GM12892 (cell line): ENCODE measurements at regions not wholly inside any gene's neighbourhood (a gene's known extent, or its start where the extent isn't known, plus 50 kb on each side); places are given as distances from the start of the nearest gene placed in this dataset.
"Not testable (repeated sequence)": the region's sequence is repeated elsewhere in the genome, so short reads cannot be mapped to it uniquely, and the experiment has no call there.

Experiments
- DNase-seq: peaks from one replicate; pipeline ENCODE4 v3.0.0; 2011; ENCODE audit not compliant: insufficient read length
- FAIRE-seq: peaks from 2 replicates; lab custom pipeline; 2011; peaks lifted over from hg19 to GRCh38; lab: Jason Lieb, UNC
- POLR2A ChIP-seq: IDR thresholded peaks from 2 replicates; pipeline ENCODE4 v1.6.1; 2011; ENCODE audit warnings: low read depth, low read length, control low read depth
- POLR2AphosphoS5 ChIP-seq: IDR thresholded peaks from 2 replicates; pipeline ENCODE4 v1.6.1; 2011; ENCODE audit warnings: low read depth, low read length, control low read depth
- TAF1 ChIP-seq: IDR thresholded peaks from 2 replicates; pipeline ENCODE4 v1.6.1; 2011; ENCODE audit warnings: low read depth, mild to moderate bottlenecking, control low read depth, low read length, borderline replicate concordance

DNA sequence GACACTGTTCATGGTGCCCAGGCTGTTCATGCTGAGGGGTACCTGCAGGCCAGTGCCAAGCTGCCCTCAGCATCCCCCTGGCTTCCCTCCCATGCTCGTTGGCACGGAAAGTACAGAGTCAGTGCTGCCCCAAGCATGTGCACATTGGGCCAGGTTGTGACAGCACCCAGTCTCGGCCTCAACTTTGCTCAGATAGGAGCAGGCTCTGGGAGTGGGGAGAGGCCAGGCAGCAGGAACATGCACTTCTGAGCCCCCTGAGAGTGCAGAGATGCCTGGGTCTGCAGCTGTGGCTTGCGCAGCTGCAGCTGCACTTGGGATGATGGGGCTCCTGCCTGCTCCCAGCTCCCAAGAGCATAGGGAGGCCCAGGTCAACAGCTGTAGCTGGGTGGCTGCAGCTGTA, 966.4 kb upstream of the NCAM2 start:
- no peak for TF ChIP-seq POLR2A
- no peak for TF ChIP-seq TAF1
- no peak for TF ChIP-seq POLR2AphosphoS5
- DNase-seq, result no peak
- no peak for FAIRE-seq

- no peak for DNase-seq
- no peak for FAIRE-seq
- TF ChIP-seq POLR2A (no peak), POLR2AphosphoS5 (no peak), TAF1 (no peak)
Observed at GRCh38 chr21:20040768-20041167, 957.4 kb upstream of the NCAM2 start.

DNA sequence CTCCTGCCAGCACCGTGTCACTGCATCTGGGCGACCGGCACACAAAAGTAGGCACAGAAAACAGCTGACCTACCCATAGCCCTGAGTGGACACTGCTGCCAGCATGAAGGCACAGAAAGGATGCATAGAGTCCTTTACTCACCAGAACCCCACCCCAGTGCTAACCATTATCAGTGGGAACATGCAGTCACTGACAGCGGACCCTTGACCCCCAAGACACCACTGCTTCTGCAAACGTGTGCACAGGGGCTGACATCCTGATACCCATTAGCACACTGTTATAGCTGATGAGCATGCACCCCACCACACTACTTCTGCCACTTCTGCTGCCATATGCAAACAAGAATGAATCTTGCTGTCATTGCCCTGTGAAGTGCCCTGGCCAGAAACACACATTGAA, 953.0 kb upstream of the NCAM2 start:
- no peak for FAIRE-seq
- TF ChIP-seq POLR2AphosphoS5 (no peak), TAF1 (no peak), POLR2A (no peak)
- DNase-seq, result no peak

- not testable (repeated sequence) for DNase-seq, FAIRE-seq
Observed at GRCh38 chr21:20048130-20048837, 949.9 kb upstream of the NCAM2 start.

DNA sequence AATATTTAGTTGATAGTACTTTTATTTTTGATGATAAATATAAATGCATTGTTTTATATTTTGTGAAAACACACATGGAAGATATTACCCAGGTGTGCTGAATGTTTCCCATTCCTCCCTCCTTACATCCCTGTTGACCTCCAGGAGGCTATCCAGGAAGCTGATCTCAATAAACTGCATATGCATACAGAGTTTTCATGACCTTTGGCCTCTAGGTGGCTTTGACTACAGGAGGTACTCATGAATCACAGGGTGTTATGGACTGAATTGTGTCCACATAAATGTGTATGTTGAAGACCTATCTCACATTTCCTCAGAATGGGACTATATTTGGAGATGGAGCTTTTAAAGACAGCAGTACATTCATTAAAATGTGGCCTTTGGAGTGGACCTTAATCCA, 914.9 kb upstream of the NCAM2 start:
- no peak for FAIRE-seq
- DNase-seq, result no peak
- TF ChIP-seq POLR2A (no peak), TAF1 (no peak), POLR2AphosphoS5 (no peak)

GRCh38 chr21:20083925-20084324, 914.3 kb upstream of the NCAM2 start:
- FAIRE-seq (no peak), DNase-seq (no peak)
- TF ChIP-seq POLR2A (no peak), TAF1 (no peak), POLR2AphosphoS5 (no peak)

GRCh38 chr21:20086508-20086907, 911.7 kb upstream of the NCAM2 start:
- no peak for TF ChIP-seq POLR2AphosphoS5
- TF ChIP-seq TAF1, result no peak
- TF ChIP-seq POLR2A, result no peak
- FAIRE-seq (no peak), DNase-seq (no peak)

DNA sequence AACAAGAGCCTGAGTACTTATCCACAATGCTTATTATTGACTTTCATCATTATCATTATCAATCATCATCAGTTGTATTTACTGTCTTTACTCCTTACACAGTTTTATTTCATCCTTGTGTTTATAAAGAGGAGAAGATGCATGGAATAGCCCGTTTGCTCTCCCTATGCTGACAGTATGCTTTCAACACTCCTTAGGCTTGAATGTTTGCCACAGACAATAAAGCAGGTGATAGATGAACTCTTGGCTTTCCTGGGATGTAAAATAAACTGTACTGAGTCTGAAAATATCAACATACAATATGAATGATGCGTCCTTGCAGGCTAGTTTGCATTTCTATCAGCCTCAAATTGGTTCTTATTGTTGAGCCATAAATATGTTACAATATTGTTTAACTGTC, 891.8 kb upstream of the NCAM2 start:
- TF ChIP-seq TAF1 (no peak), POLR2A (no peak), POLR2AphosphoS5 (no peak)
- FAIRE-seq, result no peak
- no peak for DNase-seq

- no peak for DNase-seq
- no peak for TF ChIP-seq TAF1
- no peak for TF ChIP-seq POLR2A
- TF ChIP-seq POLR2AphosphoS5, result no peak
- no peak for FAIRE-seq
Observed at GRCh38 chr21:20108016-20108415, 890.2 kb upstream of the NCAM2 start.

DNA sequence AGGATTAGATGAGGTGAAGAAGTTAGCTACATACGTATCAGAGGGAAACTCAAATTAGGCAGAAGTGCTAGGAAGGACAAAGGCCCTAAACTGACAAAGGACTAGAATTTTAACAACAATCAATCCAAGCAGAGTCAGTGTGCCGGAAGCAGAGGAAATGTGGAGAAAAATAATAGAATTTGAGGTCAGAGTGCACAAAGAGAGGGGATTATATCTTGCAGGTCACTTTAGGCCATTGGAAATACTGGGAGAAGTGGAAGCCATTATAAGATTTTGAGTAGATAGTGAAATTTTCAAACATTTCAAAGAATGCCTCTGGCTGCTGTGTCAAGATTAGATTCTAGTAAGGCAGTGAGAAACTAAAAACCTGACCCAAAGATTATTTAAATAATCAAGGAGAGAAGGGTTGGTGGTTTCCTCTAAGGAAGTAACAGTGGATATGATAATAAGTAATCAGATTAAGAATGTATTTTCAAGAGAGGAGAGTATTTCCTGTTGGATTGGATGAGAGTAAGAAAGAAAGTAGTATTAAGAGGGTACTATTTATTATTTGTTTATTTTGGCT, 889.2 kb upstream of the NCAM2 start:
- DNase-seq (no peak), FAIRE-seq (no peak)
- TF ChIP-seq TAF1, result no peak
- no peak for TF ChIP-seq POLR2A
- TF ChIP-seq POLR2AphosphoS5, result no peak

DNA sequence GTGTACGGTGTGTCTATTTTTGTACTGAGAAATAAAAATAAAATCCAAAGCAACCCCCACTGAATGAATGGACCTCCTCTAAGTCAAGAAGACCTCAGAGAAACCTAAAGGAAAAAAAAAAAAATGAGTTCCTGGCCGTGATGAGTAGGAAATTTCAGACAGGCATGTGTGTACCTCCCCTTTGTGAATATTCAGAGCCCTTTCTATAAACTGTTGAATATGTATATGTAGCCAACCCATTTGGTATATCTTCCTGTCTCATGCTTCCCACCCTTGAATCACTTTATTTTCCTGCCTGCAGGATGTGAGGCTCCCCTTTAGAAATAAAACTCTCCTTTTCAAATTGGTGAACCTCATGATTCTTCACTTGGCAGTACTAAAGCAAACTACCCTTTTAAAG, 887.8 kb upstream of the NCAM2 start:
- TF ChIP-seq POLR2A (no peak), POLR2AphosphoS5 (no peak), TAF1 (no peak)
- FAIRE-seq, result no peak
- no peak for DNase-seq

DNA sequence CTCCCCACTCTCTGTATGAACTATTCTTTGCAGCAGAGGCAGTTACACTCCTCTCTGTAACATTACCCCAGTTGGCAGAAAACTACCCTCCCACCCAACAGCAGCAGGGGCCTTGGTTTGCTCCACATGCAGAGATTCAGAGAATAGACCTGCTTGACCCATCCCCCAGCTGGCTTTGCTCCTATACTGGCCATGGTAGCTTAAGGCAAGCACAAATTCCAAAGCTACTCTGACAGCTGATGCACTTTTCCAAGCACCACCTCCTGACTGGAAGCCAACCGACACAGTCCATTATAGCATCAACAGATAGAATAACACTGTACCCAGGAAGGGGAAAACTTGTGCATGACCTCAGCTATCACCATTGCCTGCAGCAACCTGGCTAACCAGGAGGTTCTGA, 846.5 kb upstream of the NCAM2 start:
- FAIRE-seq (no peak), DNase-seq (no peak)
- TF ChIP-seq POLR2AphosphoS5, result no peak
- TF ChIP-seq TAF1, result no peak
- no peak for TF ChIP-seq POLR2A

DNA sequence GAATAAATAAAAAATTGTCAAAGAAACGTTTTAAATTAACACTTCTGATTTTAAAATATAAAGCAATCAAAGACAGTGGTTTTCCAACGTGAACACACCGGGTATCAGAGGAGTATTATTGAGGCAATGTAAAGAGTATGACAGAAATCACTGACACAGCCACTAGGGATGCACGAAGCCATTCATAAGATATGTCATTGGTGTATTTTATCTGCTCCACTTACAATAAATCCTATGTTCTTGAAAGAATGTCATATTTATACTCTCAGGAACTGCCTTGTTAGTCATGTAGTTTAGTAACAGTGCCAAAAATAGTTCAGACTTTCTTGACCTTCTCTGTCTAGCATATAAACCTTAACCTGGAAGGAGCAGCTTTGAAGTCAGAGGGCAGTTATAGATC, 835.0 kb upstream of the NCAM2 start:
- TF ChIP-seq TAF1 (no peak), POLR2AphosphoS5 (no peak), POLR2A (no peak)
- DNase-seq (no peak), FAIRE-seq (no peak)

- no peak for FAIRE-seq
- no peak for TF ChIP-seq TAF1
- no peak for TF ChIP-seq POLR2AphosphoS5
- no peak for TF ChIP-seq POLR2A
- no peak for DNase-seq
Observed at GRCh38 chr21:20167059-20167458, 831.1 kb upstream of the NCAM2 start.
